GM12892 (cell line): ENCODE measurements at regions not wholly inside any gene's neighbourhood (a gene's known extent, or its start where the extent isn't known, plus 50 kb on each side); places are given as distances from the start of the nearest gene placed in this dataset.

ENCODE experiments used
- POLR2A ChIP-seq: IDR thresholded peaks from 2 replicates; pipeline ENCODE4 v1.6.1; 2011; ENCODE audit warnings: low read depth, low read length, control low read depth
- POLR2AphosphoS5 ChIP-seq: IDR thresholded peaks from 2 replicates; pipeline ENCODE4 v1.6.1; 2011; ENCODE audit warnings: low read depth, low read length, control low read depth
- TAF1 ChIP-seq: IDR thresholded peaks from 2 replicates; pipeline ENCODE4 v1.6.1; 2011; ENCODE audit warnings: low read depth, mild to moderate bottlenecking, control low read depth, low read length, borderline replicate concordance

DNA sequence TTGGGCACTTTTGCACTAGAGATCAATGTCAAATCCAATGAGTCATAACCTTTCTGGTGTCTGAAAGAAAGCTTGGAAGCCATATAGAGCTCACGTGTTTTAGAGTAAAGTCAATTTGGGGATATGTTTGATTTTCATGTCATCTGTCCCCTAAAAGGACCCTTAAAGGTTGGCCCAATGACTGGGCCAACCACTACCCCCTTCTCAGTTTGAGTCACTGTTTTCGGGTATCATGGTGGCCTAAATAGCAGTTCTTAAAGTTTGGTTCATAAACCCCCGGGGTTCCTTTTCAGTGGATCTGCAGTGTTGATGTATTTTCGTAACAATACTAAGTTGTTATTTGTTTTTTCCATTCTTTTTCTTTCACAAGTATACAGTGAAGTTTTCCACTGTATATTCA lies 327.6 kb downstream of the PRL start:
- no peak for TF ChIP-seq TAF1
- TF ChIP-seq POLR2A = no peak
- no peak for TF ChIP-seq POLR2AphosphoS5
